IMR-90 (cell line): ENCODE measurements at regions not wholly inside any gene's neighbourhood (a gene's known extent, or its start where the extent isn't known, plus 50 kb on each side); places are given as distances from the start of the nearest gene placed in this dataset.

Source experiments
- ATAC-seq: fragments of 200-7000 bp; cut with Tn5 transposase; 2 replicates; pipeline ENCODE4 v1.9.1; 2020; ENCODE audit warnings: low read depth, mild to moderate bottlenecking, moderate library complexity
- BruUV-seq: library from RNA; stranded (reverse); fragments of 400-500 nt; replicated peaks from 2 replicates; lab custom pipeline; 2021; lab: Mats Ljungman, UMichigan
- CTCF ChIA-PET: fragments of 300-600 bp; formaldehyde crosslinking; extraction: SDS; loops from one replicate; lab custom pipeline; 2021; ENCODE audit warnings: antibody characterized with exemption; lab: Yijun Ruan, JAX
- POLR2A ChIA-PET: fragments of 300-600 bp; sonication (Branson Sonifier 250); formaldehyde crosslinking; loops from one replicate; lab custom pipeline; 2022; ENCODE audit warnings: antibody characterized with exemption; ENCODE audit not compliant: unreplicated experiment; lab: Charles Lee
- DNase-seq: peaks from one replicate; pipeline ENCODE4 v3.0.0; 2013
- H2AFZ ChIP-seq: replicated peaks from 2 replicates; pipeline ENCODE3; 2013; ENCODE audit warnings: low read length, mild to moderate bottlenecking; ENCODE audit not compliant: poor library complexity
- H2AK5ac ChIP-seq: 2 replicates; pipeline ENCODE4 v1.6.1; 2013; ENCODE audit warnings: low read depth, low read length, inconsistent platforms
- H2AK9ac ChIP-seq: replicated peaks from 2 replicates; pipeline ENCODE3; 2013; ENCODE audit warnings: mild to moderate bottlenecking, low read depth, low read length, moderate library complexity; ENCODE audit not compliant: poor library complexity
- H2BK120ac ChIP-seq: 2 replicates; pipeline ENCODE4 v1.6.1; 2013; ENCODE audit warnings: low read depth, low read length, inconsistent platforms
- H2BK15ac ChIP-seq: 3 replicates; pipeline ENCODE4 v1.6.1; 2013; ENCODE audit warnings: low read depth, low read length, inconsistent platforms
- H2BK20ac ChIP-seq: 2 replicates; pipeline ENCODE4 v1.6.1; 2013; ENCODE audit warnings: low read depth, mild to moderate bottlenecking, inconsistent platforms, low read length, moderate library complexity
- H2BK5ac ChIP-seq: 2 replicates; pipeline ENCODE4 v1.6.1; 2013; ENCODE audit warnings: mild to moderate bottlenecking, low read depth, low read length, inconsistent platforms; ENCODE audit not compliant: poor library complexity, severe bottlenecking
- H3K14ac ChIP-seq: replicated peaks from 2 replicates; pipeline ENCODE4 v1.6.1; 2013; ENCODE audit warnings: low read depth, low read length, inconsistent platforms
- H3K18ac ChIP-seq: 2 replicates; pipeline ENCODE4 v1.6.1; 2013; ENCODE audit warnings: low read depth, low read length, control low read depth
- H3K23ac ChIP-seq: 2 replicates; pipeline ENCODE4 v1.6.1; 2013; ENCODE audit warnings: low read depth, low read length, inconsistent platforms
- H3K27ac ChIP-seq: 2 replicates; pipeline ENCODE4 v1.5.1; 2013; ENCODE audit warnings: mild to moderate bottlenecking, control low read depth, low read length; ENCODE audit not compliant: insufficient read depth
- H3K27me3 ChIP-seq: 2 replicates; pipeline ENCODE4 v1.6.1; 2013; ENCODE audit warnings: low read length; ENCODE audit not compliant: control insufficient read depth, insufficient read depth
- H3K36me3 ChIP-seq: 2 replicates; pipeline ENCODE4 v1.6.1; 2013; ENCODE audit warnings: low read length, mixed read lengths; ENCODE audit not compliant: control insufficient read depth, insufficient read depth
- H3K4ac ChIP-seq: 2 replicates; pipeline ENCODE4 v1.6.1; 2013; ENCODE audit warnings: low read depth, low read length, inconsistent platforms
- H3K4me1 ChIP-seq: 2 replicates; pipeline ENCODE4 v1.6.1; 2013; ENCODE audit warnings: low read length, mixed read lengths; ENCODE audit not compliant: control insufficient read depth, insufficient read depth
- H3K4me2 ChIP-seq: 2 replicates; pipeline ENCODE4 v1.6.1; 2013; ENCODE audit warnings: low read depth, mild to moderate bottlenecking, control low read depth, low read length, moderate library complexity
- H3K4me3 ChIP-seq: 2 replicates; pipeline ENCODE4 v1.5.1; 2013; ENCODE audit warnings: low read depth, mild to moderate bottlenecking, control low read depth, low read length, moderate library complexity; ENCODE audit not compliant: insufficient read depth
- H3K56ac ChIP-seq: 2 replicates; pipeline ENCODE4 v1.6.1; 2013; ENCODE audit warnings: low read length, inconsistent platforms; ENCODE audit not compliant: insufficient read depth; ENCODE audit errors: extremely low read depth
- H3K79me1 ChIP-seq, 2 experiments: 2 replicates each; pipeline ENCODE4 v1.6.1; 2013; ENCODE audit warnings: low read length in 2 of 2, inconsistent platforms in 1 of 2, low read depth in 1 of 2
- H3K9ac ChIP-seq: 2 replicates; pipeline ENCODE4 v1.6.1; 2013; ENCODE audit warnings: low read depth, low read length, control low read depth
- H3K9me1 ChIP-seq: 2 replicates; pipeline ENCODE4 v1.6.1; 2013; ENCODE audit warnings: low read length, inconsistent platforms; ENCODE audit not compliant: insufficient read depth
- H3K9me3 ChIP-seq: 2 replicates; pipeline ENCODE4 v1.6.1; 2013; ENCODE audit warnings: low read length; ENCODE audit not compliant: control insufficient read depth, insufficient read depth
- H4K20me1 ChIP-seq: 2 replicates; pipeline ENCODE4 v1.6.1; 2013; ENCODE audit warnings: low read length, inconsistent platforms; ENCODE audit not compliant: insufficient read depth
- H4K5ac ChIP-seq: 2 replicates; pipeline ENCODE4 v1.6.1; 2013; ENCODE audit warnings: mild to moderate bottlenecking, low read depth, low read length, control low read depth
- H4K8ac ChIP-seq, 2 experiments: 2 replicates each; pipeline ENCODE4 v1.6.1; 2013; ENCODE audit warnings: low read depth in 2 of 2, low read length in 2 of 2, control low read depth in 1 of 2, inconsistent platforms in 1 of 2
- H4K91ac ChIP-seq: 2 replicates; pipeline ENCODE4 v1.6.1; 2013; ENCODE audit warnings: low read depth, low read length, inconsistent platforms; ENCODE audit not compliant: insufficient read depth
- BHLHE40 ChIP-seq: fragments of 150-350 bp; IDR thresholded peaks from 2 replicates; pipeline ENCODE4 v1.6.1; 2016; ENCODE audit warnings: mild to moderate bottlenecking, low read depth, low read length
- FOS ChIP-seq: fragments of 150-350 bp; IDR thresholded peaks from 2 replicates; pipeline ENCODE4 v1.6.1; 2016; ENCODE audit warnings: low read depth, low read length
- MAZ ChIP-seq: IDR thresholded peaks from 2 replicates; pipeline ENCODE4 v1.6.1; 2012; ENCODE audit warnings: low read depth, mild to moderate bottlenecking, low read length, improper control_type of control experiment, moderate library complexity, borderline replicate concordance
- MXI1 ChIP-seq: IDR thresholded peaks from 2 replicates; pipeline ENCODE4 v1.6.1; 2012; ENCODE audit warnings: low read depth, mild to moderate bottlenecking, low read length, moderate library complexity, borderline replicate concordance
- NFE2L2 ChIP-seq: fragments of 150-350 bp; IDR thresholded peaks from 2 replicates; pipeline ENCODE4 v1.6.1; 2016; ENCODE audit warnings: low read depth, mild to moderate bottlenecking, low read length
- POLR2A ChIP-seq: IDR thresholded peaks from 2 replicates; pipeline ENCODE4 v1.6.1; 2012; ENCODE audit warnings: mild to moderate bottlenecking, low read depth, low read length
- RAD21 ChIP-seq: IDR thresholded peaks from 2 replicates; pipeline ENCODE4 v1.6.1; 2012; ENCODE audit warnings: low read length, improper control_type of control experiment
- RCOR1 ChIP-seq: IDR thresholded peaks from 2 replicates; pipeline ENCODE4 v1.6.1; 2012; ENCODE audit warnings: mild to moderate bottlenecking, low read length, improper control_type of control experiment; ENCODE audit not compliant: insufficient replicate concordance
- RFX5 ChIP-seq: IDR thresholded peaks from 2 replicates; pipeline ENCODE4 v1.8.0; 2012; ENCODE audit warnings: low read depth, mild to moderate bottlenecking, low read length, moderate library complexity
- WGBS, 2 experiments: methylation state at CpG; one replicate each; pipeline versions ENCODE4 v1.1.5 to v1.1.7; 2013; ENCODE audit warnings: missing lambda C conversion rate in 2 of 2; ENCODE audit not compliant: insufficient read length in 1 of 2; ENCODE audit errors: extremely low coverage in 2 of 2; 5-methylcytosine and 5-hydroxymethylcytosine counted together
- dilution Hi-C: fragments of 300-500 bp; cut with HindIII; formaldehyde crosslinking; loops from one replicate; pipeline ENCODE4 v1.14.3; 2018; ENCODE audit warnings: low sequenced_read_pairs; ENCODE audit not compliant: unreplicated experiment
- in situ Hi-C: fragments of 300-500 bp; cut with MboI; formaldehyde crosslinking; loops from 3 replicates; pipeline ENCODE4 v1.14.3; 2019; ENCODE audit warnings: low sequenced_read_pairs, inconsistent platforms, mixed read lengths
- intact Hi-C: fragments of 100-400 bp; cut with micrococcal nuclease; formaldehyde crosslinking; loops from 2 replicates; pipeline ENCODE4 v1.10.0; 2022
- TF ChIP-seq, protein P1 (sequence below): fragments of 150-350 bp; IDR thresholded peaks from 2 replicates; pipeline ENCODE4 v1.6.1; 2017; ENCODE audit warnings: mild to moderate bottlenecking, antibody characterized with exemption, low read length, low read depth
- TF ChIP-seq, protein P2 (sequence below): fragments of 150-350 bp; IDR thresholded peaks from 2 replicates; pipeline ENCODE4 v1.6.1; 2016; ENCODE audit warnings: low read depth, mild to moderate bottlenecking, low read length, moderate library complexity, borderline replicate concordance
- TF ChIP-seq, protein P3 (sequence below): conservative IDR thresholded peaks from 2 replicates; pipeline ENCODE4 v1.5.1; 2012; ENCODE audit warnings: mild to moderate bottlenecking, low read depth, low read length, improper control_type of control experiment

DNA sequence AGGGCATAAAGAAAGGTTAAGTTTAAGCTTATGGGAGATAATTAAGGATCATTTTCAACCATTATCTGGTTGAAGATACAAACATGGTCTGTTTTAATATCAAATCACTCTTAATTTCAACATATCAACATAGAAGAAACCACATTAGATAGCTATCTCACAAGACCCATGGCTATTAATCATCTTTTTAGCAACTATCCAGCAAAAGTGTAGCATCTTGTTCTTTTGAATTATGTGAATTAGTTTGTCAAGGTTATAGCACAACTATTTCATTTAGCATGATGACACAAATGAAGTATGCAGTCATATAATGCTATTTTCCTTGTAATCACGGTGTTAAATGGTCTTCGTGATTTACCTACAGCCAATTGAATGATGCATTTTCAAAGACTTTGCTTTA lies 58.9 kb upstream of the PPP1R9A start:
- CTCF ChIA-PET: no interaction called here
- Histone ChIP-seq H2BK5ac (no peak overlapping the region), H3K14ac (no peak overlapping the region), H2AFZ (no peak overlapping the region), H3K9me3 (peaks cover 4% of the 10 kb centered on the region; the same call in 1 of the 2 replicates), H3K4me1 (no peaks in the 10 kb centered on the region), H3K4me3 (no peak overlapping the region), H2AK5ac (no peak overlapping the region), H3K4me2 (no peak overlapping the region), H4K5ac (no peak overlapping the region), H3K27me3 (no peaks in the 10 kb centered on the region), H3K36me3 (no peaks in the 10 kb centered on the region), H2BK15ac (no peak overlapping the region), H3K4ac (no peak overlapping the region), H3K27ac (no peak overlapping the region), H3K79me1 (no peaks in the 10 kb centered on the region), H3K9me1 (no peaks in the 10 kb centered on the region), H3K56ac (no peak overlapping the region), H2BK120ac (no peak overlapping the region), H3K9ac (no peak overlapping the region), H4K91ac (no peak overlapping the region), H4K20me1 (no peaks in the 10 kb centered on the region), H3K23ac (no peak overlapping the region), H2AK9ac (no peak overlapping the region), H2BK20ac (no peak overlapping the region), H4K8ac (no peak overlapping the region), H3K18ac (no peak overlapping the region)
- intact Hi-C loops (no loop called here), in situ Hi-C loops (no loop called here), dilution Hi-C loops (no loop called here)
- no TSS peak for BruUV-seq
- 70% methylated on average over 2 of the region's 2 CpGs; no CpG with 5 or more reads in 1 of the 2 experiments for WGBS, 2 experiments
- no peak for ATAC-seq
- no peak for DNase-seq
- POLR2A ChIA-PET: no interaction called here
- no peak for TF ChIP-seq FOS
- no peak for TF ChIP-seq MXI1
- TF ChIP-seq, protein P1, sequence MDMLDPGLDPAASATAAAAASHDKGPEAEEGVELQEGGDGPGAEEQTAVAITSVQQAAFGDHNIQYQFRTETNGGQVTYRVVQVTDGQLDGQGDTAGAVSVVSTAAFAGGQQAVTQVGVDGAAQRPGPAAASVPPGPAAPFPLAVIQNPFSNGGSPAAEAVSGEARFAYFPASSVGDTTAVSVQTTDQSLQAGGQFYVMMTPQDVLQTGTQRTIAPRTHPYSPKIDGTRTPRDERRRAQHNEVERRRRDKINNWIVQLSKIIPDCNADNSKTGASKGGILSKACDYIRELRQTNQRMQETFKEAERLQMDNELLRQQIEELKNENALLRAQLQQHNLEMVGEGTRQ: no peak
- TF ChIP-seq BHLHE40: no peak
- no peak for TF ChIP-seq RCOR1
- TF ChIP-seq, protein P2, sequence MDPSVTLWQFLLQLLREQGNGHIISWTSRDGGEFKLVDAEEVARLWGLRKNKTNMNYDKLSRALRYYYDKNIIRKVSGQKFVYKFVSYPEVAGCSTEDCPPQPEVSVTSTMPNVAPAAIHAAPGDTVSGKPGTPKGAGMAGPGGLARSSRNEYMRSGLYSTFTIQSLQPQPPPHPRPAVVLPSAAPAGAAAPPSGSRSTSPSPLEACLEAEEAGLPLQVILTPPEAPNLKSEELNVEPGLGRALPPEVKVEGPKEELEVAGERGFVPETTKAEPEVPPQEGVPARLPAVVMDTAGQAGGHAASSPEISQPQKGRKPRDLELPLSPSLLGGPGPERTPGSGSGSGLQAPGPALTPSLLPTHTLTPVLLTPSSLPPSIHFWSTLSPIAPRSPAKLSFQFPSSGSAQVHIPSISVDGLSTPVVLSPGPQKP: no peak
- no peak for TF ChIP-seq MAZ
- no peak for TF ChIP-seq NFE2L2
- TF ChIP-seq RFX5: no peak
- TF ChIP-seq, protein P3, sequence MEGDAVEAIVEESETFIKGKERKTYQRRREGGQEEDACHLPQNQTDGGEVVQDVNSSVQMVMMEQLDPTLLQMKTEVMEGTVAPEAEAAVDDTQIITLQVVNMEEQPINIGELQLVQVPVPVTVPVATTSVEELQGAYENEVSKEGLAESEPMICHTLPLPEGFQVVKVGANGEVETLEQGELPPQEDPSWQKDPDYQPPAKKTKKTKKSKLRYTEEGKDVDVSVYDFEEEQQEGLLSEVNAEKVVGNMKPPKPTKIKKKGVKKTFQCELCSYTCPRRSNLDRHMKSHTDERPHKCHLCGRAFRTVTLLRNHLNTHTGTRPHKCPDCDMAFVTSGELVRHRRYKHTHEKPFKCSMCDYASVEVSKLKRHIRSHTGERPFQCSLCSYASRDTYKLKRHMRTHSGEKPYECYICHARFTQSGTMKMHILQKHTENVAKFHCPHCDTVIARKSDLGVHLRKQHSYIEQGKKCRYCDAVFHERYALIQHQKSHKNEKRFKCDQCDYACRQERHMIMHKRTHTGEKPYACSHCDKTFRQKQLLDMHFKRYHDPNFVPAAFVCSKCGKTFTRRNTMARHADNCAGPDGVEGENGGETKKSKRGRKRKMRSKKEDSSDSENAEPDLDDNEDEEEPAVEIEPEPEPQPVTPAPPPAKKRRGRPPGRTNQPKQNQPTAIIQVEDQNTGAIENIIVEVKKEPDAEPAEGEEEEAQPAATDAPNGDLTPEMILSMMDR: no peak
- no peak for TF ChIP-seq POLR2A
- no peak for TF ChIP-seq RAD21
